Gastrocnemius medialis (tissue), 4 donors: ENCODE measurements at regions not wholly inside any gene's neighbourhood (a gene's known extent, or its start where the extent isn't known, plus 50 kb on each side); places are given as distances from the start of the nearest gene placed in this dataset.

ENCODE experiments used
- ATAC-seq, 2 donors: fragments of 150-250 bp; one replicate each; pipeline ENCODE4 v1.9.1; 2016
- DNase-seq, 2 donors: peaks; one replicate each; pipeline ENCODE4 v3.0.0-alpha.2; 2019
- H3K27ac ChIP-seq, 4 donors: fragments of 200-600 bp; sonication (generic); 1 replicate in 1 of 4; 2 replicates in 3 of 4; pipeline ENCODE4 v1.5.1; 2016 to 2018; ENCODE audit warnings: mild to moderate bottlenecking in 2 of 4, moderate library complexity in 1 of 4
- H3K27me3 ChIP-seq, 3 donors: fragments of 200-600 bp; sonication (generic) in 2 of 3; 1 replicate in 1 of 3; 2 replicates in 2 of 3; pipeline versions ENCODE4 v1.5.1 to v1.6.0; 2016 to 2019; ENCODE audit warnings: mild to moderate bottlenecking in 1 of 3, moderate library complexity in 1 of 3
- H3K36me3 ChIP-seq, 2 donors: fragments of 200-600 bp; sonication (generic) in 1 of 2; one replicate each; pipeline ENCODE4 v1.5.1; 2017 to 2018
- H3K4me1 ChIP-seq, 2 donors: fragments of 200-600 bp; sonication (generic) in 1 of 2; one replicate each; pipeline ENCODE4 v1.5.1; 2016 to 2017; ENCODE audit warnings: mild to moderate bottlenecking in 2 of 2
- H3K4me3 ChIP-seq, 4 donors: fragments of 200-600 bp; sonication (generic) in 3 of 4; 1 replicate in 1 of 4; 2 replicates in 3 of 4; pipeline ENCODE4 v1.5.1; 2016 to 2019; ENCODE audit warnings: mild to moderate bottlenecking in 2 of 4
- H3K9me3 ChIP-seq, 3 donors: fragments of 200-600 bp; sonication (generic) in 2 of 3; 1 replicate in 1 of 3; 2 replicates in 2 of 3; pipeline ENCODE4 v1.5.1; 2016 to 2019
- POLR2A ChIP-seq, 2 donors: fragments of 450-650 bp; IDR thresholded peaks; one replicate each; pipeline ENCODE4 v1.6.1; 2017; ENCODE audit warnings: antibody characterized with exemption in 2 of 2, mild to moderate bottlenecking in 2 of 2, moderate library complexity in 2 of 2
- in situ Hi-C, 4 donors: fragments of 200-750 bp; cut with MboI; loops; one replicate each; pipeline versions ENCODE4 v1.15.0 to v1.8.0; 2017; ENCODE audit warnings: low sequenced_read_pairs in 4 of 4
- intact Hi-C: fragments of 100-400 bp; cut with DNase I; formaldehyde crosslinking; loops from one replicate; pipeline ENCODE4 v1.15.1; 2023; ENCODE audit warnings: low total_unique reads
- TF ChIP-seq, protein P1 (sequence below), 5 experiments: fragments of 450-650 bp in 3 of 5; fragments of 200-600 bp in 2 of 5; sonication (generic) in 2 of 5; IDR thresholded peaks in 4 of 5; conservative IDR thresholded peaks in 1 of 5; 1 replicate in 4 of 5; 2 replicates in 1 of 5; pipeline ENCODE4 v1.5.1; 2016 to 2019; ENCODE audit warnings: antibody characterized with exemption in 5 of 5, mild to moderate bottlenecking in 3 of 5, moderate library complexity in 3 of 5

DNA sequence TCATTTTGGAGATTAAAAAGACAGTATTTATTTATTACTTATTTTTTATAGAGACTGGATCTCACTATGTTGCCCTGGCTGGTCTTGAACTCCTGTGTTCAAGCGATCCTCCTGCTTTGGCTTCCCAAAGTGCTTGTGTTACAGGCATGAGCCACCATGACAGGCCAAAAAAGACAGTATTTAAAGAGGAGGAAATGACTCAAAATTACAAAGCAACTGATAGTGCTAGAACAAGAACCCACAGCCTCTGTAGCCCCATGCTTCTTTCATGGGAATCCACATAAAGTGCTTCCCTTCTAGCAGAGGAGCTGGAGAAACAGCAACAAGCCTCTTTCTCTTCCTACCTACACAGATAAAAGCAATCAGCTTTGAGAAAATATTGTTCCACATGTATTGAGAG is 230.7 kb upstream of the PODXL start:
- Histone ChIP-seq H3K4me3 (no peak overlapping the region), H3K27me3 (peaks cover 0 to 6% (median 0%) of the 10 kb centered on the region in 3 donors), H3K9me3 (no peaks in the 10 kb centered on the region), H3K27ac (no peak overlapping the region), H3K4me1 (no peaks in the 10 kb centered on the region), H3K36me3 (no peaks in the 10 kb centered on the region)
- ATAC-seq (no peak), DNase-seq (no peak)
- intact Hi-C loops, result no loop called here
- TF ChIP-seq, protein P1, sequence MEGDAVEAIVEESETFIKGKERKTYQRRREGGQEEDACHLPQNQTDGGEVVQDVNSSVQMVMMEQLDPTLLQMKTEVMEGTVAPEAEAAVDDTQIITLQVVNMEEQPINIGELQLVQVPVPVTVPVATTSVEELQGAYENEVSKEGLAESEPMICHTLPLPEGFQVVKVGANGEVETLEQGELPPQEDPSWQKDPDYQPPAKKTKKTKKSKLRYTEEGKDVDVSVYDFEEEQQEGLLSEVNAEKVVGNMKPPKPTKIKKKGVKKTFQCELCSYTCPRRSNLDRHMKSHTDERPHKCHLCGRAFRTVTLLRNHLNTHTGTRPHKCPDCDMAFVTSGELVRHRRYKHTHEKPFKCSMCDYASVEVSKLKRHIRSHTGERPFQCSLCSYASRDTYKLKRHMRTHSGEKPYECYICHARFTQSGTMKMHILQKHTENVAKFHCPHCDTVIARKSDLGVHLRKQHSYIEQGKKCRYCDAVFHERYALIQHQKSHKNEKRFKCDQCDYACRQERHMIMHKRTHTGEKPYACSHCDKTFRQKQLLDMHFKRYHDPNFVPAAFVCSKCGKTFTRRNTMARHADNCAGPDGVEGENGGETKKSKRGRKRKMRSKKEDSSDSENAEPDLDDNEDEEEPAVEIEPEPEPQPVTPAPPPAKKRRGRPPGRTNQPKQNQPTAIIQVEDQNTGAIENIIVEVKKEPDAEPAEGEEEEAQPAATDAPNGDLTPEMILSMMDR (IDR thresholded peaks at IDR 0.05 in 4 of 5, conservative IDR thresholded peaks at IDR 0.05 in 1 of 5), result no peak
- no peak for TF ChIP-seq POLR2A (IDR thresholded peaks at IDR 0.05)
- in situ Hi-C loops, result no loop called here

DNA sequence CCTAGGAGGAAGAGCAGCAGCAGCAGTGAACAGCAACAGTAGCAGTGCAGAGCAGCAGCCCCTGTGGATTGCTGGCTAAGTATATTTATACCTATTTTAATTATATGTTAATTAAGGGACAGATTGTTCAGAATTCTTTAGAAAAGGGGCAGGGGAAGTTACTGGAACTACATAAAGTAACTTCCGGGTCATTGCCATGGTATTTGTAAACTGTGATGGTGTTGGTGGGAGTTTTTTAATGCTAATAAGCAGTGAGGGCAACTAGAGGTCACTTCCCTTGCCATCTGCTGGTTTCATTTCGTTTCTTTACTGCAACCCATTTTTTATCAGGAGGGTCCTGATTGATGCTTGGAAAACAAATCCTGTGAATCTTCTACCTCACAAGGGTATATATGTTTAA is 229.8 kb upstream of the PODXL start:
- Histone ChIP-seq H3K9me3 (no peaks in the 10 kb centered on the region), H3K4me1 (no peaks in the 10 kb centered on the region), H3K36me3 (no peaks in the 10 kb centered on the region), H3K27me3 (peaks cover 0 to 6% (median 0%) of the 10 kb centered on the region in 3 donors), H3K4me3 (no peak overlapping the region), H3K27ac (no peak overlapping the region)
- DNase-seq, result no peak
- in situ Hi-C loops, result no loop called here
- no peak for TF ChIP-seq POLR2A (IDR thresholded peaks at IDR 0.05)
- TF ChIP-seq, protein P1 (IDR thresholded peaks at IDR 0.05 in 4 of 5, conservative IDR thresholded peaks at IDR 0.05 in 1 of 5), result no peak
- intact Hi-C loops, result no loop called here
- ATAC-seq, result no peak

DNA sequence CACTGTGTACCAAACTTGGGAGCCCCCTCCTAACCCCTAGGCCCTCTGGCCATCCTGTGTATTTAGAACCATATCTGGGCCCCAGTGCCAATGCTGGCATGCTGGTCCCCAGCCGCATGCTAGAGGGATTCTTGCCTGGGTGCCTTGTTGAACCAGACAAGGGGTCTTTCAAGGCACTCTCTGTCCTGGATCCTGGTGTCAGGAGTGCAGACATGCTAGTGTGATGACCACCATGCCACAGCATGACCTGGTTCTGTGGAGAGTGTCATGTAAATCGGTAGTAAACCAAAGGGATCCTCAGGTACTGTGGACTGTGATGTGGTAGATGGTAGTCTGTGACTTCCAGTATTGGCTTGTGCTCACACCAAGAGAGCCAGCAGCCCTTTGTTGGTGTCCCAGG is 222.2 kb upstream of the PODXL start:
- Histone ChIP-seq H3K4me1 (no peaks in the 10 kb centered on the region), H3K9me3 (no peaks in the 10 kb centered on the region), H3K27me3 (no peaks in the 10 kb centered on the region), H3K4me3 (no peak overlapping the region), H3K27ac (no peak overlapping the region), H3K36me3 (no peaks in the 10 kb centered on the region)
- intact Hi-C loops (no loop called here), in situ Hi-C loops (no loop called here)
- TF ChIP-seq, protein P1 (IDR thresholded peaks at IDR 0.05 in 4 of 5, conservative IDR thresholded peaks at IDR 0.05 in 1 of 5), result no peak
- TF ChIP-seq POLR2A (IDR thresholded peaks at IDR 0.05), result no peak
- ATAC-seq, result no peak
- no peak for DNase-seq

DNA sequence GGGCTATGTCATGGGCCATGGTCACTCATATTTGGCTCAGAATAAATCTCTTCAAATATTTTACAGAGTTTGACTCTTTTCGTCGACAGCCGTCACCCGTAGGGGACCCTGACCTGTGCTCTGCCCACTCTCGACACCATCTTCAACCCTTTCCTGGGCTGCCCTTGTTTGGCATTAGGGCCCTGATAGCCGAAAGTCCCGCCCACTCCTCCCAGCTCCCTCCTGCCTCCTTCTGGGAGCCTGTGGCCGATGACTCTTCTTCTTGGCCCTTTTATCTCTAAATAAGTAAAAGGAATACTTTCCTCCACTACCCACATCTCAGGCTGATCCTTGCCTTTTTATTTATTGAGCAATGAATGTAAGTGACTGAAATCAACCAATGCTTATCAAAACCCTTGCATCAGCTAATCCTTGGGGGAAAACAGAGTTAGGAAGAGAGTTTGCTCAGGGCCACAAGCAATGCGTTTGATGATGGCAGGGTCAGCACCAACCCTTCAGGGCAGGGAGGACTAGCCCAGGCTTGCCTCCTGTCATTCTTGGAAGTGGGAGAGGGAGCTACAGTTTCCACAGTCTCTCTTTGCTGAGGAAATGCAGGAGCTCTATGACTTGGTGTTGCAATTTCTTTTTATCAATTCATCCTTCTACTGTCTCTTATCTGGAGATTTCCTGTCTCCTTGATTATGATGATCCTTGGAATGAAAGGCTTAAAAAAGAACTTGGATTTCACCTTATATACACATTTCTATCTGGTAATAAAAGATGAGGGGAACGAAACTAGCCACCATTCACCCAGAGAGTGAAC is 218.2 kb upstream of the PODXL start:
- in situ Hi-C loops (no loop called here), intact Hi-C loops (no loop called here)
- DNase-seq (no peak), ATAC-seq (no peak)
- no peak overlapping the region for H3K4me3 ChIP-seq
- TF ChIP-seq, protein P1 (IDR thresholded peaks at IDR 0.05 in 4 of 5, conservative IDR thresholded peaks at IDR 0.05 in 1 of 5), result no peak
- TF ChIP-seq POLR2A (IDR thresholded peaks at IDR 0.05), result no peak
- no peaks in the 10 kb centered on the region for H3K36me3 ChIP-seq
- H3K9me3 ChIP-seq, result no peaks in the 10 kb centered on the region
- no peak overlapping the region for H3K27ac ChIP-seq
- H3K4me1 ChIP-seq, result no peaks in the 10 kb centered on the region
- no peaks in the 10 kb centered on the region for H3K27me3 ChIP-seq

DNA sequence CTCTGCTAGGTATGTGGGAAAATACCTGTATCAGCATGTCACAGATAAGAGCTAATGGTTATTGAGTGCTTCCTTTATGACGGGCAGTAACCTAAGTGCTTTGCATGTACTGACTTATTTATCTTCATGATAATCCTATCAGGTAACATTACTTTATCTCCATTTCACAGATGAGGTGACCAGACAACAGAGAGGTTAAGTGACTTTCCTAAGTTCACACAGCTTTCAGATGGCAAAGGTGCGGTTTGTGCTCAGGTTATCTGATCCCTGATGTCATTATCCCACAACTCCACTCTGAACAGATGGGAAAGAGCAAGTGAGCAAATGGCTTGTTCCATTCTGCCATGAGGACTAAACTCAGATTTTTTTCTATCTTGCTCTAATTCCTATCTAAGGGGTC is 217.0 kb upstream of the PODXL start:
- H3K27me3 ChIP-seq, result no peaks in the 10 kb centered on the region
- no peak for TF ChIP-seq POLR2A (IDR thresholded peaks at IDR 0.05)
- TF ChIP-seq, protein P1 (IDR thresholded peaks at IDR 0.05 in 4 of 5, conservative IDR thresholded peaks at IDR 0.05 in 1 of 5), result no peak
- in situ Hi-C loops, result no loop called here
- H3K36me3 ChIP-seq, result no peaks in the 10 kb centered on the region
- no peaks in the 10 kb centered on the region for H3K4me1 ChIP-seq
- intact Hi-C loops, result no loop called here
- no peak overlapping the region for H3K27ac ChIP-seq
- DNase-seq (no peak), ATAC-seq (no peak)
- H3K4me3 ChIP-seq, result no peak overlapping the region
- no peaks in the 10 kb centered on the region for H3K9me3 ChIP-seq
